GM12878 (cell line): ENCODE measurements at regions not wholly inside any gene's neighbourhood (a gene's known extent, or its start where the extent isn't known, plus 50 kb on each side); places are given as distances from the start of the nearest gene placed in this dataset.

Experiments
- ATAC-seq: fragments of 200-7000 bp; cut with Tn5 transposase; 3 replicates; pipeline ENCODE4 v1.9.1; 2020; ENCODE audit warnings: mild to moderate bottlenecking, moderate library complexity
- BruUV-seq: library from RNA; stranded (reverse); fragments of 400-500 nt; replicated peaks from 2 replicates; lab custom pipeline; 2021; lab: Mats Ljungman, UMichigan
- CTCF ChIA-PET: fragments of 300-600 bp; sonication (Branson Sonifier 250); formaldehyde crosslinking; extraction: SDS; loops from one replicate; lab custom pipeline; 2021; ENCODE audit warnings: inconsistent platforms; lab: Yijun Ruan, JAX
- POLR2A ChIA-PET: fragments of 350-600 bp; formaldehyde crosslinking; extraction: SDS; loops from one replicate; lab custom pipeline; 2021; ENCODE audit warnings: inconsistent platforms; lab: Charles Lee
- RAD21 ChIA-PET: fragments of 300-600 bp; sonication (Branson Sonifier 250); formaldehyde crosslinking; loops from one replicate; lab custom pipeline; 2023; ENCODE audit warnings: antibody characterized with exemption; ENCODE audit not compliant: unreplicated experiment; lab: Charles Lee
- SMC1A ChIA-PET: fragments of 300-600 bp; sonication (Branson Sonifier 250); formaldehyde crosslinking; loops from one replicate; lab custom pipeline; 2023; ENCODE audit not compliant: unreplicated experiment, uncharacterized antibody; lab: Charles Lee
- DNase-seq: peaks from one replicate; pipeline ENCODE4 v3.0.0-alpha.2; 2011; ENCODE audit warnings: low read depth, low spot score
- FAIRE-seq: peaks from 3 replicates; lab custom pipeline; 2011; peaks lifted over from hg19 to GRCh38; lab: Jason Lieb, UNC
- H2AFZ ChIP-seq: 2 replicates; pipeline ENCODE4 v1.6.0; 2011; ENCODE audit warnings: low read depth, low read length, control low read depth; ENCODE audit not compliant: control insufficient read depth
- H3K27ac ChIP-seq: 2 replicates; pipeline ENCODE4 v1.5.1; 2011; ENCODE audit warnings: control low read depth; ENCODE audit not compliant: control insufficient read depth, insufficient read depth
- H3K27me3 ChIP-seq, 2 experiments: replicated peaks in 1 of 2; 2 replicates each; pipeline versions ENCODE4 v1.6.0 to v1.6.1; 2011; ENCODE audit warnings: low read length in 1 of 2; ENCODE audit not compliant: control insufficient read depth in 2 of 2, insufficient read depth in 2 of 2
- H3K36me3 ChIP-seq, 2 experiments: 2 replicates each; pipeline ENCODE4 v1.5.1; 2011; ENCODE audit warnings: low read length in 1 of 2; ENCODE audit not compliant: control insufficient read depth in 2 of 2, insufficient read depth in 2 of 2
- H3K4me1 ChIP-seq: 2 replicates; pipeline ENCODE4 v1.6.1; 2011; ENCODE audit warnings: mild to moderate bottlenecking, low read length, moderate library complexity, mixed read lengths; ENCODE audit not compliant: control insufficient read depth, insufficient read depth
- H3K4me2 ChIP-seq: 2 replicates; pipeline ENCODE4 v1.6.0; 2011; ENCODE audit warnings: control low read depth; ENCODE audit not compliant: control insufficient read depth, insufficient read depth
- H3K4me3 ChIP-seq: fragments of 200-600 bp; sonication (generic); 2 replicates; pipeline ENCODE4 v1.5.1; 2016
- H3K79me2 ChIP-seq: 2 replicates; pipeline ENCODE4 v1.6.0; 2011; ENCODE audit warnings: low read length; ENCODE audit not compliant: control insufficient read depth, insufficient read depth
- H3K9ac ChIP-seq: 2 replicates; pipeline ENCODE4 v1.8.0; 2011; ENCODE audit warnings: low read length, control low read depth, mixed read lengths; ENCODE audit not compliant: control insufficient read depth, insufficient read depth
- H3K9me3 ChIP-seq: replicated peaks from 3 replicates; pipeline ENCODE4 v1.5.1; 2011; ENCODE audit warnings: mild to moderate bottlenecking, low read length; ENCODE audit not compliant: control insufficient read depth, insufficient read depth
- H4K20me1 ChIP-seq: 2 replicates; pipeline ENCODE4 v1.6.0; 2011; ENCODE audit not compliant: control insufficient read depth, insufficient read depth
- IRF4 ChIP-seq: IDR thresholded peaks from 2 replicates; pipeline ENCODE4 v1.6.1; 2011; ENCODE audit warnings: low read depth, low read length
- MEF2B ChIP-seq: fragments of 450-650 bp; IDR thresholded peaks from 2 replicates; pipeline ENCODE4 v1.6.1; 2018; ENCODE audit warnings: mild to moderate bottlenecking, moderate library complexity; ENCODE audit not compliant: partially characterized antibody, poor library complexity, severe bottlenecking
- NFIC ChIP-seq: IDR thresholded peaks from 2 replicates; pipeline ENCODE4 v1.6.1; 2012; ENCODE audit warnings: low read depth, mild to moderate bottlenecking, inconsistent platforms, low read length, moderate library complexity
- NR2C2 ChIP-seq: IDR thresholded peaks from 2 replicates; pipeline ENCODE4 v1.6.1; 2011; ENCODE audit warnings: borderline replicate concordance, low read depth; ENCODE audit not compliant: control insufficient read depth, insufficient read length
- PAX5 ChIP-seq: IDR thresholded peaks from 2 replicates; pipeline ENCODE4 v1.6.1; 2011; ENCODE audit warnings: low read depth, low read length, borderline replicate concordance
- RCOR1 ChIP-seq: conservative IDR thresholded peaks from 2 replicates; pipeline ENCODE4 v1.6.1; 2012; ENCODE audit warnings: low read depth, low read length, improper control_type of control experiment
- SPI1 ChIP-seq: IDR thresholded peaks from 2 replicates; pipeline ENCODE4 v1.6.1; 2011; ENCODE audit warnings: low read depth, mild to moderate bottlenecking, low read length, moderate library complexity, borderline replicate concordance; ENCODE audit not compliant: insufficient read depth
- TARDBP ChIP-seq: IDR thresholded peaks from 2 replicates; pipeline ENCODE4 v1.6.1; 2016; ENCODE audit warnings: borderline replicate concordance
- WGBS: methylation state at CpG from one replicate; pipeline ENCODE4 v1.1.6; 2016; ENCODE audit warnings: low lambda C conversion rate; ENCODE audit not compliant: insufficient replicate concordance, insufficient coverage; ENCODE audit errors: missing lambda C conversion rate; 5-methylcytosine and 5-hydroxymethylcytosine counted together
- in situ Hi-C: fragments of 300-500 bp; cut with MboI; formaldehyde crosslinking; loops from 9 replicates; pipeline ENCODE4 v1.14.3; 2018; ENCODE audit warnings: mixed read lengths
- intact Hi-C: fragments of 100-400 bp; cut with micrococcal nuclease; formaldehyde crosslinking; loops from one replicate; pipeline ENCODE4 v1.14.2; 2022; ENCODE audit not compliant: unreplicated experiment
- TF ChIP-seq, protein P1 (sequence below): fragments of 450-650 bp; formaldehyde crosslinking; IDR thresholded peaks from 2 replicates; pipeline ENCODE4 v1.4.0; 2020; ENCODE audit warnings: mild to moderate bottlenecking, moderate library complexity
- TF ChIP-seq, protein P2 (sequence below): IDR thresholded peaks from 2 replicates; pipeline ENCODE4 v1.6.1; 2012; ENCODE audit warnings: low read depth, low read length, improper control_type of control experiment

DNA sequence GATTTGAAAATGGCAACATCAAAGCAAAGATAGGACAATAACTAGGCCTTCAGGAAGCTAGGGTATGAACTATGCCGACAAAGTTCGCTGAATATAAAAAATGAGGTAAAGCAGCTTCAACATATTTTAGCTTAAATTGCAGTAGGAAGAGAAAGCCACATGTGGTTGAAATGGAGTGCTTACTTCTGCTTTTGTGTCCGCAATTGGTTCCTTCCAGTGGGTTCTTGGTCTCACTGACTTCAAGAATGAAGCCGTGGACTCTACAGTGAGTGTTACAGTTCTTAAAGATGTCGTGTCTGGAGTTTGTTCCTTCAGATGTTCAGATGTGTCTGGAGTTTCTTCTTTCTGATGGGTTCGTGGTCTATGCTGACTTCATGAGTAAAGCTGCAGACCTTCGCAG lies 95.2 kb downstream of the APTX start (continued):
- TF ChIP-seq, protein P1, sequence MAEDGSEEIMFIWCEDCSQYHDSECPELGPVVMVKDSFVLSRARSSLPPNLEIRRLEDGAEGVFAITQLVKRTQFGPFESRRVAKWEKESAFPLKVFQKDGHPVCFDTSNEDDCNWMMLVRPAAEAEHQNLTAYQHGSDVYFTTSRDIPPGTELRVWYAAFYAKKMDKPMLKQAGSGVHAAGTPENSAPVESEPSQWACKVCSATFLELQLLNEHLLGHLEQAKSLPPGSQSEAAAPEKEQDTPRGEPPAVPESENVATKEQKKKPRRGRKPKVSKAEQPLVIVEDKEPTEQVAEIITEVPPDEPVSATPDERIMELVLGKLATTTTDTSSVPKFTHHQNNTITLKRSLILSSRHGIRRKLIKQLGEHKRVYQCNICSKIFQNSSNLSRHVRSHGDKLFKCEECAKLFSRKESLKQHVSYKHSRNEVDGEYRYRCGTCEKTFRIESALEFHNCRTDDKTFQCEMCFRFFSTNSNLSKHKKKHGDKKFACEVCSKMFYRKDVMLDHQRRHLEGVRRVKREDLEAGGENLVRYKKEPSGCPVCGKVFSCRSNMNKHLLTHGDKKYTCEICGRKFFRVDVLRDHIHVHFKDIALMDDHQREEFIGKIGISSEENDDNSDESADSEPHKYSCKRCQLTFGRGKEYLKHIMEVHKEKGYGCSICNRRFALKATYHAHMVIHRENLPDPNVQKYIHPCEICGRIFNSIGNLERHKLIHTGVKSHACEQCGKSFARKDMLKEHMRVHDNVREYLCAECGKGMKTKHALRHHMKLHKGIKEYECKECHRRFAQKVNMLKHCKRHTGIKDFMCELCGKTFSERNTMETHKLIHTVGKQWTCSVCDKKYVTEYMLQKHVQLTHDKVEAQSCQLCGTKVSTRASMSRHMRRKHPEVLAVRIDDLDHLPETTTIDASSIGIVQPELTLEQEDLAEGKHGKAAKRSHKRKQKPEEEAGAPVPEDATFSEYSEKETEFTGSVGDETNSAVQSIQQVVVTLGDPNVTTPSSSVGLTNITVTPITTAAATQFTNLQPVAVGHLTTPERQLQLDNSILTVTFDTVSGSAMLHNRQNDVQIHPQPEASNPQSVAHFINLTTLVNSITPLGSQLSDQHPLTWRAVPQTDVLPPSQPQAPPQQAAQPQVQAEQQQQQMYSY: no peak
- TF ChIP-seq PAX5 (0 out of 2 replicates have a peak, but pooled peaks have one; percentile 56), IRF4 (0 out of 2 replicates have a peak, but pooled peaks have one; percentile 39), SPI1 (peak; percentile 56; the same call in 1 of the 2 replicates), MEF2B (peak; percentile 19), NR2C2 (no peak), NFIC (no peak)
- TF ChIP-seq, protein P2, sequence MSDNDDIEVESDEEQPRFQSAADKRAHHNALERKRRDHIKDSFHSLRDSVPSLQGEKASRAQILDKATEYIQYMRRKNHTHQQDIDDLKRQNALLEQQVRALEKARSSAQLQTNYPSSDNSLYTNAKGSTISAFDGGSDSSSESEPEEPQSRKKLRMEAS: no peak

DNA sequence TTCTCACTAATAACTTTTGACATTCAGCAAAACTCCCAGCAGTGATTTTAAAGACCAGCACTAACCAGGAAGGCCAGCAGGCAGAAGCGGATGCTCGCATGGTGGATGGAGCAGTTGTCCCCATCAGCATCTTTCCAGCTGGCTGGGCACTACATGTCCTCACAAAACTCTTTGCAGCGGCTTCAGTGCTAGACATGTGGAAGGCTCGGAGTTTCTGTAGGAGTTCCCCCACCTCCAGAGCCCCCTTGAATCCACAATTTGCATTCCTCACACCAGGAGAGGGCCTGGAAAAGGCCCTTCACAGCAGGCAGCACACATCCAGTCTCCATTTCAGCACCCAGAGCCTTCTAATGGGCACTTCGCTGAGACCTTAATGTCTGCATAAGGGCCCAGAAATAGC lies 85.6 kb downstream of the APTX start:
- Histone ChIP-seq H3K27ac (no peak overlapping the region), H3K36me3 (no peaks in the 10 kb centered on the region), H3K9me3 (no peaks in the 10 kb centered on the region), H3K27me3 (no peaks in the 10 kb centered on the region; a peak in 1 of 4 replicates), H3K4me2 (no peak overlapping the region), H3K4me1 (no peaks in the 10 kb centered on the region), H4K20me1 (no peaks in the 10 kb centered on the region), H3K9ac (no peak overlapping the region), H3K4me3 (no peak overlapping the region), H2AFZ (no peak overlapping the region), H3K79me2 (no peaks in the 10 kb centered on the region)
- intact Hi-C loops (no loop called here), in situ Hi-C loops (no loop called here)
- RAD21 ChIA-PET: no interaction called here
- FAIRE-seq (no peak), ATAC-seq (no peak), DNase-seq (no peak)
- 67% methylated on average over 5 of the region's 5 CpGs for WGBS
- SMC1A ChIA-PET: no interaction called here
- TF ChIP-seq RCOR1: no peak
- no peak for TF ChIP-seq TARDBP
- POLR2A ChIA-PET: no interaction called here
- CTCF ChIA-PET: no interaction called here
- no TSS peak for BruUV-seq
